ENCODE measurements at regions not wholly inside any gene's neighbourhood (a gene's known extent, or its start where the extent isn't known, plus 50 kb on each side); places are given as distances from the start of the nearest gene placed in this dataset.
A peak's percentile ranks its signal among the peaks of the same experiment; 100 is the strongest.

DNA sequence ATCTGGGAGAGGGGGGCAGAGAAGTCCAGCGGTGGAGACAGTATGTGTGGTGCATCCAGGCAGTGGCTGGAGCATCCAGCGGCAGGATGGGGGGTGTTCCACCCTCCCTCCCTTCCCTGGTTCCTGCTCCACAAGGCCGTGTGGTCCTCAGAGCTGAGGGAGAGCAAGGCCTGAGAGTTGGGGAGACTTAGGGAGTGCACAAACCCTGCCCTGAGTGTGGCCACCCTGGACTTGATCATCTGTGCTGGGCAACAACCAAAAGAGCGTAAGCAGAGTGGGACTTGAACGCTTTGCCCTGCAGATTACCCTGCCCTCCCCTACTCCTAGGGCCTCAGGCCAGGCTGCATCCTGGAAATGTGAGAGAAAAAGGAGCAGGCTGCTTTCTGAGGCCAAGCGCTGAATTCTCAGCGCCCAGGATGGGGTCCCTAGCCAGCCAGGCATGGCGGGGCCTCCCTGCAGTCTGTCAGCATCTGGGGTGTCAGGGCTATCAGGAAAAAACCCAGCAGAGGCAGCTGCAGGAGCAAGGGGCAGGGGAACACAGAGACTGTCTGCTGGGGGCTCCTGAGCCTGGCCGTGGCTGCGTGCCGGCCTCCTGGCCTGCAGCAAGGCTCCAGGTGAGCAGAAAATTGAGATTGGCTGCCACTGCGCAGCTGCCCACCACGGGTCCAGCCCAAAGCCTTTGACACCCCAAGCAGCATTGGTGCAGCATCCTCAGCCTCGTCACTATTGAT is 266.2 kb downstream of the NPHP4 start:
- Histone ChIP-seq H3K27me3 (peaks cover 0 to 17% (median 0%) of the 10 kb centered on the region in 9 donors), H3K9me3 (no peaks in the 10 kb centered on the region), H3K27ac (no peak overlapping the region), H3K4me1 (no peaks in the 10 kb centered on the region), H3K4me3 (no peak overlapping the region), H3K36me3 (no peaks in the 10 kb centered on the region)
- DNase-seq, result peak in 1 of 5 donors; percentile 22
- no peak for TF ChIP-seq POLR2A (IDR thresholded peaks at IDR 0.05)
- TF ChIP-seq, protein P1, sequence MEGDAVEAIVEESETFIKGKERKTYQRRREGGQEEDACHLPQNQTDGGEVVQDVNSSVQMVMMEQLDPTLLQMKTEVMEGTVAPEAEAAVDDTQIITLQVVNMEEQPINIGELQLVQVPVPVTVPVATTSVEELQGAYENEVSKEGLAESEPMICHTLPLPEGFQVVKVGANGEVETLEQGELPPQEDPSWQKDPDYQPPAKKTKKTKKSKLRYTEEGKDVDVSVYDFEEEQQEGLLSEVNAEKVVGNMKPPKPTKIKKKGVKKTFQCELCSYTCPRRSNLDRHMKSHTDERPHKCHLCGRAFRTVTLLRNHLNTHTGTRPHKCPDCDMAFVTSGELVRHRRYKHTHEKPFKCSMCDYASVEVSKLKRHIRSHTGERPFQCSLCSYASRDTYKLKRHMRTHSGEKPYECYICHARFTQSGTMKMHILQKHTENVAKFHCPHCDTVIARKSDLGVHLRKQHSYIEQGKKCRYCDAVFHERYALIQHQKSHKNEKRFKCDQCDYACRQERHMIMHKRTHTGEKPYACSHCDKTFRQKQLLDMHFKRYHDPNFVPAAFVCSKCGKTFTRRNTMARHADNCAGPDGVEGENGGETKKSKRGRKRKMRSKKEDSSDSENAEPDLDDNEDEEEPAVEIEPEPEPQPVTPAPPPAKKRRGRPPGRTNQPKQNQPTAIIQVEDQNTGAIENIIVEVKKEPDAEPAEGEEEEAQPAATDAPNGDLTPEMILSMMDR (IDR thresholded peaks at IDR 0.05), result no peak
- ATAC-seq, result no peak
- 65 to 74% (median 69%) methylated on average over 12 to 14 of the region's 14 CpGs for WGBS, 4 donors
- intact Hi-C loops (cut with DNase I), result no loop called here

DNA sequence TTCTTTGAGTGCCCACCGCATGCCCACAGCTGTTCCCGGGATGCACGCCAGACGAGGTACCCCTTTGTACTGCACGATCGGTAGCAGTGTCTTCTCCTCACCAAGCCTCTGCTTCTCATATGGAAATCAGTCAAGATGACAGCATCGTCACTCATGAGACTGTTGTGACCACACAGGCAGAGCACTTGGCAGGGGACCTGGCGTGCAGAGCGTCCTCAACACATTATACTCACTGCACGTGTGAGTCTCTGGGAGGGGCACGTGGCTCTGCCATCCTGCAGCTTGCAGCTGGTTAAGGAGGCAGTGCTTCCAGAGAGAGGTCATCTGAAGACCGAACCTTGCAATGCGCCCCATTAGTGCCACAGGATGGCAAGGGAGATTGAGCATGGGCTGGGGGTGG is 266.8 kb downstream of the NPHP4 start:
- H3K4me1 ChIP-seq, result no peaks in the 10 kb centered on the region
- peaks cover 0 to 17% (median 0%) of the 10 kb centered on the region in 9 donors for H3K27me3 ChIP-seq
- DNase-seq (peak in 1 of 5 donors; percentile 30), ATAC-seq (peak in 2 of 4 donors; percentile 11 to 18)
- H3K27ac ChIP-seq, result no peak overlapping the region
- H3K36me3 ChIP-seq, result no peaks in the 10 kb centered on the region
- intact Hi-C loops (cut with DNase I), result no loop called here
- no peaks in the 10 kb centered on the region for H3K9me3 ChIP-seq
- TF ChIP-seq POLR2A (IDR thresholded peaks at IDR 0.05), result no peak
- TF ChIP-seq, protein P1 (IDR thresholded peaks at IDR 0.05), result no peak
- H3K4me3 ChIP-seq, result no peak overlapping the region
- WGBS, 4 donors, result 78 to 83% (median 80%) methylated on average over 13 of the region's 13 CpGs

DNA sequence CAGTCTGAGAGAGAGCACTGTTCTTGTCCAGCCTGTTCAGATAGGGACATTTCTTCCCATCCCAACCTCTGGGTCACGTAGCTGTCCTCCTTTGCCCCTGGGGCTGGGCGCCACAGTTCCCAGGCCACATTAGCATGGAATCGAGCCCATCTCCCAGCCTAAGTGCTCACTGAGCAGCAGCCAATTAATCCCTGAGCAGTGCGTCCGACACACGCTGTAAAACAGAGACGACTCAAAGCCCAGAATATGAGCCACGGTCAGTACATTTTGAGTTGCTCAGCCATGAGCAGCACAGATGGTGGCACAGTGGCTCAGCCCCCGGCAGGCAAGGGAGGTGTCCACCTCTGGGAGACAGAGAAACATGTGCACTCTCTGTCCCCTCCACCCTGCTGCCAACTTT is 267.4 kb downstream of the NPHP4 start:
- TF ChIP-seq, protein P1 (IDR thresholded peaks at IDR 0.05), result no peak
- TF ChIP-seq POLR2A (IDR thresholded peaks at IDR 0.05), result no peak
- intact Hi-C loops (cut with DNase I), result no loop called here
- Histone ChIP-seq H3K9me3 (no peaks in the 10 kb centered on the region), H3K27me3 (peaks cover 0 to 17% (median 0%) of the 10 kb centered on the region in 9 donors), H3K27ac (no peak overlapping the region), H3K4me1 (no peaks in the 10 kb centered on the region), H3K4me3 (no peak overlapping the region), H3K36me3 (no peaks in the 10 kb centered on the region)
- DNase-seq (peak in 1 of 5 donors; percentile 30), ATAC-seq (peak; percentile 45 to 71 (median 49))
- WGBS, 4 donors, result 48 to 69% (median 63%) methylated on average over 8 to 9 of the region's 9 CpGs

DNA sequence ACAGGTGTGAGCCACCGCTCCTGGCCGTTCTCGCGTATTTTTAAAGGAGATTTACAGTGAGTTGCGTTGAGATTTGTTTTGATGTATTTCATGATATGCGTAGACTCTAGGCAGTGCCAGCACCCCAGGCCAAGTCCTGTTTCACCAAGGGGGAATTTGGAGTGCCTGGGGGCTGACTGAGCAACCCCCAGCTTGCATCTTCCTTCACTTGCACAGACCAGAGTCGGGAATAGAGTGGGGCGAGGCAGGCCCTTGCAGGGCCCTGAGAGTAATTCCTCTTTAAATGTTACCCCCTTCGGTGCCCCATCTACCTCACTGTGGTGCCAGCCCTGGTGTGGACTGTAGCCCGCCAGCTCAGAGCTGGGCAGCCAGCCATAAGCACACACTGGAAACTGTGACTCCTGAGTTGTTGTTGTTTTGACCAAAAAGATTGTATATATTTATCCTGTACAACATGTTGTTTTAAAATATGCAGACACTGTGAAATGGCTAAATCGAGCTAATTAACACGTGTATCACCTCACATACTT is 269.5 kb downstream of the NPHP4 start:
- ATAC-seq, result peak in 3 of 4 donors; percentile 46 to 61 (median 56)
- DNase-seq, result no peak
- Histone ChIP-seq H3K4me3 (no peak overlapping the region), H3K27ac (no peak overlapping the region), H3K9me3 (no peaks in the 10 kb centered on the region), H3K4me1 (no peaks in the 10 kb centered on the region), H3K27me3 (peaks cover 0 to 22% (median 0%) of the 10 kb centered on the region in 9 donors), H3K36me3 (no peaks in the 10 kb centered on the region)
- no peak for TF ChIP-seq POLR2A (IDR thresholded peaks at IDR 0.05)
- TF ChIP-seq, protein P1 (IDR thresholded peaks at IDR 0.05), result no peak
- WGBS, 4 donors, result 71 to 87% (median 83%) methylated on average over 11 to 12 of the region's 12 CpGs
- intact Hi-C loops (cut with DNase I), result no loop called here

All from heart left ventricle (tissue), 16 donors.